A549 (cell line): ENCODE measurements at regions not wholly inside any gene's neighbourhood (a gene's known extent, or its start where the extent isn't known, plus 50 kb on each side); places are given as distances from the start of the nearest gene placed in this dataset.

Experiments used
- BHLHE40 ChIP-seq: IDR thresholded peaks from 2 replicates; pipeline ENCODE4 v1.6.1; 2012; ENCODE audit warnings: low read depth, low read length, inconsistent platforms
- EP300 ChIP-seq, 2 experiments: fragments of >200 bp; sonication (Bioruptor Twin); formaldehyde crosslinking; IDR thresholded peaks; 2 replicates in 1 of 2; 3 replicates in 1 of 2; pipeline ENCODE4 v1.6.1; 2016 to 2017
- JUN ChIP-seq, 2 experiments: fragments of >200 bp; sonication (Bioruptor Twin); formaldehyde crosslinking; IDR thresholded peaks; 2 replicates in 1 of 2; 3 replicates in 1 of 2; pipeline ENCODE4 v1.6.1; 2016 to 2017
- MAFK ChIP-seq: fragments of 450-650 bp; IDR thresholded peaks from 2 replicates; pipeline ENCODE4 v1.6.1; 2014; ENCODE audit not compliant: partially characterized antibody
- MYC ChIP-seq: IDR thresholded peaks from 2 replicates; pipeline ENCODE4 v1.6.1; 2012; ENCODE audit warnings: mild to moderate bottlenecking, inconsistent platforms, low read length, improper control_type of control experiment, borderline replicate concordance
- PHF8 ChIP-seq: fragments of 200-600 bp; sonication (generic); IDR thresholded peaks from 2 replicates; pipeline ENCODE4 v1.6.1; 2016; ENCODE audit warnings: low read depth, mild to moderate bottlenecking, antibody characterized with exemption, moderate library complexity, borderline replicate concordance
- POLR2A ChIP-seq: IDR thresholded peaks from 2 replicates; pipeline ENCODE4 v1.6.1; 2012; ENCODE audit warnings: mild to moderate bottlenecking, low read length
- POLR2AphosphoS2 ChIP-seq: conservative IDR thresholded peaks from 2 replicates; pipeline ENCODE4 v1.6.1; 2012; ENCODE audit warnings: low read length, improper control_type of control experiment, inconsistent platforms
- TF ChIP-seq, protein P1 (sequence below): fragments of >200 bp; sonication (Bioruptor Twin); formaldehyde crosslinking; IDR thresholded peaks from 3 replicates; pipeline ENCODE4 v1.5.1; 2016
- TF ChIP-seq, protein P2 (sequence below): fragments of >200 bp; sonication (Bioruptor Twin); formaldehyde crosslinking; IDR thresholded peaks from 3 replicates; pipeline ENCODE4 v1.6.1; 2016
- TF ChIP-seq, protein P3 (sequence below): IDR thresholded peaks from 2 replicates; pipeline ENCODE4 v1.6.1; 2012
- TF ChIP-seq, protein P4 (sequence below): IDR thresholded peaks from 2 replicates; pipeline ENCODE4 v1.6.1; 2012; ENCODE audit warnings: low read depth, borderline replicate concordance

DNA sequence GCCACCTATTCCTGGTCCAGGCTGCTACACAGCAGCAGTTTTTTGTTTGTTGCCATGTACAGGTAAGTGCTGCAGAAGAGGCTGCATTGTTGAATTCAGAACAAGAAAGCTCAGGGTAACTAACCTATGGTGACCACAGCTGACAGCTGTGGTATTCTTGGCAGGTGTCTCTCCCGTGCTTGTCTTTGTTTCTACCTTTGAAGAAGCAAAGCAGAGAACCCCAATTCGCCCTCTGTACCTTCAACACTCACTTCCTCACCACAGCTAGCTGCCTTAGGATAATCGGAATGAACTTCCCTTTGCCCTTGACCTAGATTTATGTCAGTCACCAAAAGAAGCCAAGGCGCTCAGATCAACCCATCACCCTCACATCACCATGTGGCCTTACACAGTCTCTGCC, 1703.3 kb upstream of the SLC10A2 start:
- TF ChIP-seq POLR2A (no peak), MYC (no peak), POLR2AphosphoS2 (no peak), PHF8 (no peak), MAFK (no peak), BHLHE40 (no peak), EP300 (IDR thresholded peaks at IDR 0.05) (no peak), JUN (IDR thresholded peaks at IDR 0.05) (no peak)
- TF ChIP-seq, protein P1, sequence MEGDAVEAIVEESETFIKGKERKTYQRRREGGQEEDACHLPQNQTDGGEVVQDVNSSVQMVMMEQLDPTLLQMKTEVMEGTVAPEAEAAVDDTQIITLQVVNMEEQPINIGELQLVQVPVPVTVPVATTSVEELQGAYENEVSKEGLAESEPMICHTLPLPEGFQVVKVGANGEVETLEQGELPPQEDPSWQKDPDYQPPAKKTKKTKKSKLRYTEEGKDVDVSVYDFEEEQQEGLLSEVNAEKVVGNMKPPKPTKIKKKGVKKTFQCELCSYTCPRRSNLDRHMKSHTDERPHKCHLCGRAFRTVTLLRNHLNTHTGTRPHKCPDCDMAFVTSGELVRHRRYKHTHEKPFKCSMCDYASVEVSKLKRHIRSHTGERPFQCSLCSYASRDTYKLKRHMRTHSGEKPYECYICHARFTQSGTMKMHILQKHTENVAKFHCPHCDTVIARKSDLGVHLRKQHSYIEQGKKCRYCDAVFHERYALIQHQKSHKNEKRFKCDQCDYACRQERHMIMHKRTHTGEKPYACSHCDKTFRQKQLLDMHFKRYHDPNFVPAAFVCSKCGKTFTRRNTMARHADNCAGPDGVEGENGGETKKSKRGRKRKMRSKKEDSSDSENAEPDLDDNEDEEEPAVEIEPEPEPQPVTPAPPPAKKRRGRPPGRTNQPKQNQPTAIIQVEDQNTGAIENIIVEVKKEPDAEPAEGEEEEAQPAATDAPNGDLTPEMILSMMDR: no peak
- TF ChIP-seq, protein P2, sequence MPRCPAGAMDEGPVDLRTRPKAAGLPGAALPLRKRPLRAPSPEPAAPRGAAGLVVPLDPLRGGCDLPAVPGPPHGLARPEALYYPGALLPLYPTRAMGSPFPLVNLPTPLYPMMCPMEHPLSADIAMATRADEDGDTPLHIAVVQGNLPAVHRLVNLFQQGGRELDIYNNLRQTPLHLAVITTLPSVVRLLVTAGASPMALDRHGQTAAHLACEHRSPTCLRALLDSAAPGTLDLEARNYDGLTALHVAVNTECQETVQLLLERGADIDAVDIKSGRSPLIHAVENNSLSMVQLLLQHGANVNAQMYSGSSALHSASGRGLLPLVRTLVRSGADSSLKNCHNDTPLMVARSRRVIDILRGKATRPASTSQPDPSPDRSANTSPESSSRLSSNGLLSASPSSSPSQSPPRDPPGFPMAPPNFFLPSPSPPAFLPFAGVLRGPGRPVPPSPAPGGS: no peak
- TF ChIP-seq, protein P3, sequence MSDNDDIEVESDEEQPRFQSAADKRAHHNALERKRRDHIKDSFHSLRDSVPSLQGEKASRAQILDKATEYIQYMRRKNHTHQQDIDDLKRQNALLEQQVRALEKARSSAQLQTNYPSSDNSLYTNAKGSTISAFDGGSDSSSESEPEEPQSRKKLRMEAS: no peak
- TF ChIP-seq, protein P4, sequence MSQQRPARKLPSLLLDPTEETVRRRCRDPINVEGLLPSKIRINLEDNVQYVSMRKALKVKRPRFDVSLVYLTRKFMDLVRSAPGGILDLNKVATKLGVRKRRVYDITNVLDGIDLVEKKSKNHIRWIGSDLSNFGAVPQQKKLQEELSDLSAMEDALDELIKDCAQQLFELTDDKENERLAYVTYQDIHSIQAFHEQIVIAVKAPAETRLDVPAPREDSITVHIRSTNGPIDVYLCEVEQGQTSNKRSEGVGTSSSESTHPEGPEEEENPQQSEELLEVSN: no peak
